Tibial artery (tissue), 4 donors: ENCODE measurements at regions not wholly inside any gene's neighbourhood (a gene's known extent, or its start where the extent isn't known, plus 50 kb on each side); places are given as distances from the start of the nearest gene placed in this dataset.

Experiments
- DNase-seq, 2 donors: peaks; one replicate each; pipeline ENCODE4 v3.0.0-alpha.2; 2019
- H3K27ac ChIP-seq, 2 donors: fragments of 200-600 bp; sonication (generic) in 1 of 2; 1 replicate in 1 of 2; 2 replicates in 1 of 2; pipeline ENCODE4 v1.5.1; 2018 to 2019; ENCODE audit warnings: mild to moderate bottlenecking in 1 of 2
- H3K27me3 ChIP-seq, 2 donors: fragments of 200-600 bp; sonication (generic) in 1 of 2; one replicate each; pipeline versions ENCODE4 v1.5.1 to v1.6.0; 2016 to 2019
- H3K36me3 ChIP-seq, 3 donors: fragments of 200-600 bp; sonication (generic) in 2 of 3; one replicate each; pipeline ENCODE4 v1.5.1; 2016 to 2019; ENCODE audit warnings: mild to moderate bottlenecking in 2 of 3
- H3K4me1 ChIP-seq, 4 donors: fragments of 200-600 bp; sonication (generic) in 2 of 4; 1 replicate in 3 of 4; 2 replicates in 1 of 4; pipeline ENCODE4 v1.5.1; 2016 to 2019
- H3K4me3 ChIP-seq, 2 donors: fragments of 200-600 bp; sonication (generic) in 1 of 2; 1 replicate in 1 of 2; 2 replicates in 1 of 2; pipeline ENCODE4 v1.5.1; 2018 to 2019; ENCODE audit warnings: mild to moderate bottlenecking in 2 of 2
- H3K9me3 ChIP-seq, 3 donors: fragments of 200-600 bp; sonication (generic) in 1 of 3; one replicate each; pipeline ENCODE4 v1.5.1; 2016 to 2019
- intact Hi-C: fragments of 100-400 bp; cut with DNase I; formaldehyde crosslinking; loops from one replicate; pipeline ENCODE4 v1.15.0; 2023; ENCODE audit warnings: low total_unique reads
- TF ChIP-seq, protein P1 (sequence below), 2 experiments: fragments of 200-600 bp in 1 of 2; fragments of 450-650 bp in 1 of 2; IDR thresholded peaks; one replicate each; pipeline ENCODE4 v1.5.1; 2017 to 2019; ENCODE audit warnings: antibody characterized with exemption in 2 of 2, mild to moderate bottlenecking in 1 of 2, moderate library complexity in 1 of 2

DNA sequence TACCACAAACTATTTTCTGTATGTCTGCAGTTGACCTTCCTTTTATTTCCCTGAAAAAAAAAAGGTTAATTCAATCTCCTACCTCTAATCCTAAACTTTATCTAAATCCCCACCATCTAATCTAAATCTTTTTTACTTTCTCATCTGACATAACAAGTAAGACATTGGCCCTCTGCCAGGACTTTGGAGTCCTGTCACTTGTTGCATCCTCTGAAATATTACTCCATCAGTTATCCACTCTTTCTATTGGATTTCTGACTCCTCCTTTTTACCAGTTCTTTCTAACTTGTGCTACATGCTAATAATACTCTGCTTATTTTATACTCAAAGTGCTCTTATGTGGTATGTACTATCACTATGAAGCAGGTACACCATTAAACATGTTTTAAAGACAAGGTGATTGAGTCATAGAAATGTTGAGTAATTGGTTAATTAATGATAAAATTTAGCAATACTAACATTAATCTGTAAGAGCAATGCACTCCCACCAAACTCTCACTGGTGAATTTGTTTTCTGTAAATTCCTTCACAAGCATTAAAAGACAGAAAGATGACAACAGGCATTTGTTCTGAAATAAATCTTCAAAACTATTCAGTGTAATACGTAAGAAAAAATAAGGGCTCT, 914.2 kb upstream of the RAG2 start:
- Histone ChIP-seq H3K4me3 (no peak overlapping the region), H3K9me3 (no peaks in the 10 kb centered on the region), H3K27me3 (no peaks in the 10 kb centered on the region), H3K27ac (no peak overlapping the region), H3K4me1 (no peaks in the 10 kb centered on the region), H3K36me3 (no peaks in the 10 kb centered on the region)
- DNase-seq = no peak
- TF ChIP-seq, protein P1, sequence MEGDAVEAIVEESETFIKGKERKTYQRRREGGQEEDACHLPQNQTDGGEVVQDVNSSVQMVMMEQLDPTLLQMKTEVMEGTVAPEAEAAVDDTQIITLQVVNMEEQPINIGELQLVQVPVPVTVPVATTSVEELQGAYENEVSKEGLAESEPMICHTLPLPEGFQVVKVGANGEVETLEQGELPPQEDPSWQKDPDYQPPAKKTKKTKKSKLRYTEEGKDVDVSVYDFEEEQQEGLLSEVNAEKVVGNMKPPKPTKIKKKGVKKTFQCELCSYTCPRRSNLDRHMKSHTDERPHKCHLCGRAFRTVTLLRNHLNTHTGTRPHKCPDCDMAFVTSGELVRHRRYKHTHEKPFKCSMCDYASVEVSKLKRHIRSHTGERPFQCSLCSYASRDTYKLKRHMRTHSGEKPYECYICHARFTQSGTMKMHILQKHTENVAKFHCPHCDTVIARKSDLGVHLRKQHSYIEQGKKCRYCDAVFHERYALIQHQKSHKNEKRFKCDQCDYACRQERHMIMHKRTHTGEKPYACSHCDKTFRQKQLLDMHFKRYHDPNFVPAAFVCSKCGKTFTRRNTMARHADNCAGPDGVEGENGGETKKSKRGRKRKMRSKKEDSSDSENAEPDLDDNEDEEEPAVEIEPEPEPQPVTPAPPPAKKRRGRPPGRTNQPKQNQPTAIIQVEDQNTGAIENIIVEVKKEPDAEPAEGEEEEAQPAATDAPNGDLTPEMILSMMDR (IDR thresholded peaks at IDR 0.05) = no peak
- intact Hi-C loops = no loop called here

DNA sequence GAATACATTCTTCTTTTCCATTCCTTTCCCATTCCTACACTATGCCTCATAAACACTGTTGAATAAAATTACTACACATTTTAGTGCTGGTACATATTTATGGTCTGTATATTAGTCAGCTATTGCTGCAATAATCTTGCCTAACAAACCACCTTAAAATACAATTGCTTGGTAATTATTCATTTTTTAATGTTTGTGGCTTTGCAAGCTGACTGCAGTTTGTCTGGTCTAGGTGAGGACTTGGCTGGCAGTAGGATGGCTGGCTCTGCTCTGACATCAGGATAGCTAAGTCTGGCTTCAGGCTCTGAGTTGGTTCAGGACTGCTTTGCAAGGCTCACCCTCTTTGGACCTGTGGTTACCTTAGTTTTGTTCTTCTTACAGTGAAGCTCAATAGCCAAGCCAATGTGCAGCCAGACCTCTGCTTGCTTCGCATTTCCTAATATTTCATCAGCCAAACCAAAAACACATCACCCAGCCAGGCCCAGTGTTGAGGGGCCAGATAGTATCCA, 913.4 kb upstream of the RAG2 start:
- Histone ChIP-seq H3K36me3 (no peaks in the 10 kb centered on the region), H3K4me3 (no peak overlapping the region), H3K4me1 (no peaks in the 10 kb centered on the region), H3K27ac (no peak overlapping the region), H3K27me3 (no peaks in the 10 kb centered on the region), H3K9me3 (no peaks in the 10 kb centered on the region)
- no peak for DNase-seq
- intact Hi-C loops = no loop called here
- TF ChIP-seq, protein P1 (IDR thresholded peaks at IDR 0.05) = no peak

DNA sequence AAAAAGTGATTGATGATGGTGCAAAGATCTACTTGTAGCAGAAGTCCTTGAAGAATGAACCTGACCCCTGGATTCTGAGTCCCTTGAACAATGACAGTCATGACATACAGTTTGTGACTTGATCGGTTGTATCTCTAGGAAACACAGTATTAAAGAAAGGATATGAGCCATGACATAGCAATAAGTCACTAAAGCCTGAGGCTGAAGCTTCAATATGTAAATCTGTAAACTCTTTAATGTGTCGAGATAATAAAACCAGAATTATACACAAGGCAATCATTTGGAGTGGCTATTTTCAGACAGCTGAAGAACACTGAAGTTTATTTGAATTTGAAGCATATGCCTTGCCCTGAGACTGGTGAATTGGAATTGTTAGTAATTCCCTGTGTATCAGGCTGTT, 911.5 kb upstream of the RAG2 start:
- no peak overlapping the region for H3K27ac ChIP-seq
- intact Hi-C loops = no loop called here
- H3K4me3 ChIP-seq = no peak overlapping the region
- no peaks in the 10 kb centered on the region for H3K36me3 ChIP-seq
- no peaks in the 10 kb centered on the region for H3K4me1 ChIP-seq
- TF ChIP-seq, protein P1 (IDR thresholded peaks at IDR 0.05) = no peak
- no peaks in the 10 kb centered on the region for H3K9me3 ChIP-seq
- H3K27me3 ChIP-seq = no peaks in the 10 kb centered on the region
- DNase-seq = no peak

DNA sequence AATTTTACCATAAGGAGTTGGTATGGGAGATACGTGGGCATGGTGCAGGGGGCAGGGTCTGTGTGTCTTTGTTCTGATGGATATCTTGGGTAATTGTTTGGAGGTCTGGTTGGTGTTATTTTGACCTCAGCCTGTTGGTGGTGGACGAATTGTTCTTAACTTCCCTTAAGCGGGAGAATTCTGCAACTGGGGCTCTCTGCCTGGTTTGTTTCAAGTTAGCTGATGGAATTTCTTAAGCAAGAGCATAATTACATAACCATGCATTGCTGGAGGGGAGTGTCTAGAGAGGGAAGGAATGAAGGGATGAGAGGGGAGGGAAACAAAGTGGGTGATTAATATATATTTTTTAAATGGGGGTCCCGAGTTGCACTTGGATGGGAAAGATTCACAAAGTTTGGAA, 908.5 kb upstream of the RAG2 start:
- Histone ChIP-seq H3K9me3 (no peaks in the 10 kb centered on the region), H3K4me3 (no peak overlapping the region), H3K27ac (no peak overlapping the region), H3K4me1 (no peaks in the 10 kb centered on the region), H3K27me3 (no peaks in the 10 kb centered on the region), H3K36me3 (no peaks in the 10 kb centered on the region)
- intact Hi-C loops = no loop called here
- TF ChIP-seq, protein P1 (IDR thresholded peaks at IDR 0.05) = no peak
- DNase-seq = no peak

DNA sequence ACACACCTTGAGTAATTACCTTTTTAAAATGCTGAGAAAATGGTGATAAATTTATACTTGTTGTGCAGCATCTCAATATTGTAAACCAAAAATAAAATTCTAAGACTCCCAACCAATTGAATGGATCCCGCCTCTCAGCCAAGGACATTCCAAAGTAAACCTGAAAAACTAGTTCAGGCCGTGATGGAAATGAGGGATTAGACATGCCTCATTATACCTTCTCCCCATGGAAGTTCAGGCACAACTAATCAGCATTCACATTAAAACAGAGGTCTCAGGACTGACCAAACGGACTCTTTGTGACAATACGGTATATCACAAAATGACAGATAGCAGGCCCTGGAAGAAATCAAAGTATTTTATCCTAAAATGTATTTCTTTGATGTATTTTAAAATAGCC, 907.4 kb upstream of the RAG2 start:
- Histone ChIP-seq H3K27me3 (no peaks in the 10 kb centered on the region), H3K36me3 (no peaks in the 10 kb centered on the region), H3K27ac (no peak overlapping the region), H3K9me3 (no peaks in the 10 kb centered on the region), H3K4me3 (no peak overlapping the region), H3K4me1 (no peaks in the 10 kb centered on the region)
- TF ChIP-seq, protein P1 (IDR thresholded peaks at IDR 0.05) = no peak
- intact Hi-C loops = no loop called here
- DNase-seq = no peak

DNA sequence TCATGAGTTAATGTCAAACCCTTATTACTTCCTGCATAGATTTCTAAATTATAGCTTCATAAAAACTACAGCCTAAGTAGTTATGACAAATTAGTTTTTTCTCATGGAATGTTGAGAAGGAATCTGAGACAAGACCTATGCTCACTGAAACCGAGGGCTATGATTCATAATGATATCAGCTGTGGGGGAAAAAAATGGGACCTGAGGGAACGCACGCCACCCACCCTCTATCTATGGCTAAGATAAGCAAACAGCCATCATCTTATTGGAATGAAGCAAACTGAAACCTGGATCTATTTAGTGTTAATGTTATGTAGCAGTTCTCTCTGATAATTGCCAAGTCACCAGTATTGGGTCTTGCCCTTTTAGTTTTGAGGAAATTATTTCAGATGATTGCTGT, 906.9 kb upstream of the RAG2 start:
- Histone ChIP-seq H3K27ac (no peak overlapping the region), H3K27me3 (no peaks in the 10 kb centered on the region), H3K36me3 (no peaks in the 10 kb centered on the region), H3K9me3 (no peaks in the 10 kb centered on the region), H3K4me3 (no peak overlapping the region), H3K4me1 (no peaks in the 10 kb centered on the region)
- intact Hi-C loops = no loop called here
- DNase-seq = no peak
- TF ChIP-seq, protein P1 (IDR thresholded peaks at IDR 0.05) = no peak
